ENCODE measurements at regions not wholly inside any gene's neighbourhood (a gene's known extent, or its start where the extent isn't known, plus 50 kb on each side); places are given as distances from the start of the nearest gene placed in this dataset.

DNA sequence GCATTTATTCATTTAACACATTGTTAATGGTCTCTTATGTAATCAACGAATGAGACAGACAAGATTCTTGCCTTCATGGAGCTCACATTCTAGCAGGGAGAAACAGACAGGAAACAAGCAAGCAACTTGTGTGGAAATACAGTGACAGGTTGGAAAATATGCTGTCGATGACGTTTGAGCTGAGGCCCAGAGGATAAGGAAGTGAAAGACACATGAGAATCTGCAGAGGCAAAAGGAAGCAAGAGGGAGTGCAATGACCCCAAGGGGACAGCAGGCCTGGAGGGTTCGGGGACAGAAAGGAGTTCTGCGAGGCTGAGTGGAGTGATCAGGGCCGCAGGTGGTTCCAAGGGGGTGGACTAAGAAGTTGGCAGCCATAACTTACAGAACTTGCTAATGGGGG, 60.6 kb upstream of the AKT3 start:
- no peak for DNase-seq

DNA sequence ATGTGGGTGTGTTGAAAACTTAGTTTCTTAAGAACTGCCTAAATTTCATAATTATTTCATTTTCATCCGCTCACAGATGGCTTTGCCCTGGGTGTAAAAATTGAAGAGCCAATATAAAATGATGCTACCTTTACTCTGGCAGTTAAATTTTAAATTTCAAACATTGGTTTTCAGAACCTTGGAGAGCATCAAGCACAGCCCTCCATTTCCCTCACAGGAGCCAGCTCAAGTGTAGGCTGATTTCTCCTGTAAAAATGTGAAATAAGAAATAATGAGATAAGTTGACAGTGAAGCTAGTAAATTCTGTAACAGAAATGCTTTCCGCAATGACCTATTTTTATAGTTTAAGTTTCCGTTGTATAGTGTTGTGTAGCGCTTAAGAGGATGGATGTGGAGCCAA, 53.9 kb upstream of the AKT3 start:
- no peak for DNase-seq

DNA sequence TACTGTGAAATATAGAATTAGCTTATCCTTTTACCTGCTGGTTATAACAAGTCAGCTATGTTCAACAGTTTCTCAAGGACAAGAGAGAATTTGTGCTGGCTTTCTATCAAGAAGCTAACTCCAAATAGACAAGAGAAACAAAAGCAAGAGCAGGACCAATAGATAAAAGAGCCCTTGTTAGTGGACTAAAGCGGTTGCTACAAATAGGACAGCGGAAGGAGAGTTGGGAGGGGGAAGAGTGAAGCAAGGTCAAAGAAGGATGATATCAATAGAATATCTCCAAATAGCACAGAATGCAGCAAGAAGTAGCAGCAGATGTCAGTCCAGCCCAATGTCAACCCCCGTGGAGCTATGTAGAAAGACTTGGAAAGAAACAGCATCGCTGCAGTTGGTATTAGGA, 53.0 kb upstream of the AKT3 start:
- peak in 3 of 14 donors; percentile 8 to 42 (median 10) for DNase-seq

DNA sequence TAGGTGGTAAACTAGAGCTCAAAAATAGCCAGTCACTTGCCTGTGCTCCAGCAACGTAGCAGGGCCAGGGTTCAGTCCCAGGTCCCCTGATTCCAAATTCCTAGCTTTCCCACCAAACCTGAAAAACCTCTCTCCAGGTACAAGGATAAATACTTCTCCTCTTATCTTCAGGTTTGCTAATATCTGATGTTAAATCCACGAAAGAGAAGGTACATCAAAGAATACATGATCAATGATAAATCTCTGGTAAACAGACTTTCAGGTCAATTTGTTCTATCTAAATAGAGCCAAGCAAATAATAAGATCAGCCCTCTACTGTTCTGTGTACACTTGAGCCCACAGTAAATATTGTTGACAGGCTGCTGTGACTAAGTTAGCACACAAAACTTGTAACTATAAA, 52.1 kb upstream of the AKT3 start:
- no peak for DNase-seq
